ENCODE measurements at regions not wholly inside any gene's neighbourhood (a gene's known extent, or its start where the extent isn't known, plus 50 kb on each side); places are given as distances from the start of the nearest gene placed in this dataset.
"Not testable (repeated sequence)": the region's sequence is repeated elsewhere in the genome, so short reads cannot be mapped to it uniquely, and the experiment has no call there.

GRCh38 chr7:55303220-55303619 lies 61.9 kb upstream of the LANCL2 start:
- no peak for DNase-seq (ENCODE audit: low read depth in 1 of 2, low spot score in 1 of 2)

- DNase-seq (ENCODE audit: low read depth in 1 of 2, low spot score in 1 of 2): no peak
Measured at GRCh38 chr7:55304018-55304762, 60.9 kb upstream of the LANCL2 start.

- no peak for DNase-seq (ENCODE audit: low read depth in 1 of 2, low spot score in 1 of 2)
Measured at GRCh38 chr7:55305135-55305534, 60.0 kb upstream of the LANCL2 start.

GRCh38 chr7:55306331-55306730 lies 58.8 kb upstream of the LANCL2 start:
- no peak for DNase-seq (ENCODE audit: low read depth in 1 of 2, low spot score in 1 of 2)

- no peak for DNase-seq (ENCODE audit: low read depth in 1 of 2, low spot score in 1 of 2)
Measured at GRCh38 chr7:55307123-55307916, 57.8 kb upstream of the LANCL2 start.

- no peak for DNase-seq (ENCODE audit: low read depth in 1 of 2, low spot score in 1 of 2)
Measured at GRCh38 chr7:55308186-55308929, 56.8 kb upstream of the LANCL2 start.

GRCh38 chr7:55309040-55309991 lies 55.8 kb upstream of the LANCL2 start:
- peak; percentile 6 to 38 for DNase-seq (ENCODE audit: low read depth in 1 of 2, low spot score in 1 of 2)

- DNase-seq (ENCODE audit: low read depth in 1 of 2, low spot score in 1 of 2): no peak
Measured at GRCh38 chr7:55310287-55311025, 54.7 kb upstream of the LANCL2 start.

GRCh38 chr7:55311892-55312291 lies 53.2 kb upstream of the LANCL2 start:
- not testable (repeated sequence) for DNase-seq (ENCODE audit: low read depth in 1 of 2, low spot score in 1 of 2)

- DNase-seq (ENCODE audit: low read depth in 1 of 2, low spot score in 1 of 2): not testable (repeated sequence)
Measured at GRCh38 chr7:55313671-55314070, 51.5 kb upstream of the LANCL2 start.

- DNase-seq (ENCODE audit: low read depth in 1 of 2, low spot score in 1 of 2): no peak
Measured at GRCh38 chr7:55314967-55315366, 50.2 kb upstream of the LANCL2 start.

Measured in activated T-helper 1 cell treated with anti-CD3 and anti-CD28 coated beads, Interleukin-2, amount 50 U/mL, for 16 hours (primary cell).